Stimulated activated CD8-positive, alpha-beta memory T cell treated with anti-CD3 and anti-CD28 coated beads, Interleukin-4, amount 100 ng/mL, for 24 hours (primary cell): ENCODE measurements at regions not wholly inside any gene's neighbourhood (a gene's known extent, or its start where the extent isn't known, plus 50 kb on each side); places are given as distances from the start of the nearest gene placed in this dataset.
"Not testable (repeated sequence)": the region's sequence is repeated elsewhere in the genome, so short reads cannot be mapped to it uniquely, and the experiment has no call there.

Experiments used
- DNase-seq: peaks from one replicate; pipeline ENCODE4 v3.0.0-alpha.2; 2020; ENCODE audit warnings: low read depth

DNA sequence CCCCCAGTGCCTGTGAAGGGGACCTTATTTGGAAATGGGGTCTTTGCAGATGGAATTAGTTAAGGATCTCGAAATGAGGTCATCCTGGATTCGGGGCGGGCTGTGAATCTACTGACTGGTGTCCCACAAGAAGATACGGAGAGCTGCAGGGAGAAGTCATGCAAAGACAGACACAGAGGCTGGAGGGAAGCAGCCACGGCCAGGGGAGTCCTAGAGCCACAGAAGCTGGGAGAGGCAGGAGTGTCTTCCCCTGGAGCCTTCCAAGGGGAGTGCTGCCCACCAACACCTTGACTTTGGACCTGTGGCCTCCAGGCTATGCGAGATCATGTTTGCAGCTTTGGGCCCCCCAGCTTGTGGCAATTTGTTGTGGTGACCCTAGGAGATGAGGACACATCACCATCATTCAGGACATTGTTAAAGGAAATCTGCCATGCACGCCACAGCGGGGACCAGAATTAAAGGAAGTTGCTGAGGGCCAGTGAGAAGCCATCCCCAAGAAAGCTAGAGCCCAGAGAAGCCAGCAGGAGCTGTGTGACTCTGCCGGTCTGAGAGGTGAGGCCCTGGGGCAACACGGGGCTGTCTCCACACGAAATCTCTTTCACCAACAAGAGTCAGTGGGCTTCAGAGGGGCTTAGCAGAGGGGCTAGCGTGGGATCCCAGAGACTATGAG lies 434.7 kb downstream of the BRD1 start:
- no peak for DNase-seq

- no peak for DNase-seq
Observed at GRCh38 chr22:49392247-49392646, 435.4 kb downstream of the BRD1 start.

DNA sequence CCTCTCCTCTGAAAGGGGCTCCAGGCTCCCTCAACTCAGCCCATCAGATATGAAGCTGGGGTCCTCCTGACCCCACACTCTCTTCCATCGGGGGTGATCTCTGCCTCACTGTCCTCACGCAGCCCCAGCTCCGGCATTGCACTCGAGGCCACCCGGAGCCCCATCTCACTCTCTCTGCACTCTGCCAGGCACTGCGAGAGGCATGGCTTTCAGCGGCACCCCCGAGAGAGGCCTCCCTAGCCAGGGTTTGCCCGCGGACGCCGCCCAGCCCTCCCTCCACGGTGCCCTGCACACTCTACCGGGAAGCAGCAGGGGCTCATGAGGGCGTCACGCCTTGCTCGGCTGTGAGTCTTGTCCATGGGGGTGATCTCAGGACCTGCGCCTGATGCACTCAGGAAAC lies 436.2 kb downstream of the BRD1 start:
- no peak for DNase-seq

DNA sequence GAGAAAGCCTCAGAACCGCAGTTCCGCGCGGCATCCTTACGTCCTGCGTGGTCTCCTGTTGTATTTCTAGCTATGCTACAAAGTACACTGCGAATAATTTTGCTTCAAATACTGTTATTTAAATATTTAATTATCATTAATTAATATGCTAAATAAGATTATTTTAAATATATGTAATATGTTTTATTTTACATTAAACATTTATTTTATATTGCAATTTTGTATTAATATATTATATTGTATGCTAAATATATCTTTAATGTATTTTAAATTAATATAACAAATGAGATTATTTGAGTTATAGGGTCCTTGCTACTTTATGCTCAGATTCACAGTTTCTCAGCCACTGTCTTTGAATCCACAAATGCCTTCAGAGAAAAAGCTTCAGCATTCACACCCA lies 436.7 kb downstream of the BRD1 start:
- no peak for DNase-seq

DNA sequence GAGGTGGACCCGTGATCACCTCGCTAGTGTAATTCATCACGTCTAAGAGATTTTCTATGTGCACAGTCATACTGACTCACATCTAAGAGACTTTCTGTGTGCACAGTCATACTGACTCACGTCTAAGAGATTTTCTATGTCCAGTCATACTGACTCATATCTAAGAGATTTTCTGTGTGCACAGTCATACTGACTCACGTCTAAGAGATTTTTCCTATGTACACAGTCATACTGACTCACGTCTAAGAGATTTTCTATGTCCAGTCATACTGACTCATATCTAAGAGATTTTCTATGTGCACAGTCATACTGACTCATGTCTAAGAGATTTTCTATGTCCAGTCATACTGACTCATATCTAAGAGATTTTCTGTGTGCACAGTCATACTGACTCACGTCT lies 443.8 kb downstream of the BRD1 start:
- not testable (repeated sequence) for DNase-seq

GRCh38 chr22:49382451-49382735 lies 445.3 kb downstream of the BRD1 start:
- DNase-seq, result no peak

DNA sequence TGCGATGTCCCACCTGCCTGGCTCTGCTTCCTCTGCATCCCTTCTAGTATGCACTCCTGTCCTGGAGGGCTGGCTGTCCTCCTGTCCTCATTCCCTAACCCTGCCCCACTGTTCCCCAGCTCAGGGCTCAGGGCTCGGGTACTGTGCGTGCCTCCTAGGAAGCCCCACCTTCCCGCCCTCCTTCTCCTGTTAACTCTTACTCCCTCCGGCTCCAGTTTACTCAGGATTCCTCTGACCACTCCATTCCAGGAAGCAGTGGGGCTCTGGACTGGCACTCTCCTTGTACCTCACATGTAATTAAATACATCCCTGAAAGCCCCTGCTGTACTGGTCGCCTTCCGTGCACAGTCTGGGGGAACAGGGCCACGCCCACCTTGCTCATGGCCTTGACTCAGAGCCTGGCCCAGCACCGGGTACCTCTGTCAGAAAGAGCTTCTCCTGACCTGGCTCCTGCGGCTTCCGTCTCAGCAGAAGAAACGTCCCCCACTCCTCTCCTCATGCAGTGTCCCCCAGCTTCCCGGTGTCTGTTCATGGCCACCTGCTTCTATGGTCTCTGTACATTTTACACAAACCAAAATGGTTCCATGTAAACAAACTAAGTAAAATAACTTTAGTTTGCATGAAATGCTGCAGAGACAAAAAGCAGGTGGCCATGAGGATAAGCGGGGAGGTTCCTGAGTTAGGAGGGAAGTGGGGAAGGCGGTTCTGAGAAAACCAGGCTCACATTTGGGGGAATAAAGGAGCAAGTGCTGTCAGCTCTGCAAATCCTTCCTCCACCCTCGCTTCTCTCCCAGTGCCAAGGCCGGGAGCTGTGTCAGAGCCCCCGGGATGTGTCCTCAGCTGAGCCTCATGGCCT lies 445.9 kb downstream of the BRD1 start:
- no peak for DNase-seq

GRCh38 chr22:49380828-49381114 lies 446.9 kb downstream of the BRD1 start:
- no peak for DNase-seq

DNA sequence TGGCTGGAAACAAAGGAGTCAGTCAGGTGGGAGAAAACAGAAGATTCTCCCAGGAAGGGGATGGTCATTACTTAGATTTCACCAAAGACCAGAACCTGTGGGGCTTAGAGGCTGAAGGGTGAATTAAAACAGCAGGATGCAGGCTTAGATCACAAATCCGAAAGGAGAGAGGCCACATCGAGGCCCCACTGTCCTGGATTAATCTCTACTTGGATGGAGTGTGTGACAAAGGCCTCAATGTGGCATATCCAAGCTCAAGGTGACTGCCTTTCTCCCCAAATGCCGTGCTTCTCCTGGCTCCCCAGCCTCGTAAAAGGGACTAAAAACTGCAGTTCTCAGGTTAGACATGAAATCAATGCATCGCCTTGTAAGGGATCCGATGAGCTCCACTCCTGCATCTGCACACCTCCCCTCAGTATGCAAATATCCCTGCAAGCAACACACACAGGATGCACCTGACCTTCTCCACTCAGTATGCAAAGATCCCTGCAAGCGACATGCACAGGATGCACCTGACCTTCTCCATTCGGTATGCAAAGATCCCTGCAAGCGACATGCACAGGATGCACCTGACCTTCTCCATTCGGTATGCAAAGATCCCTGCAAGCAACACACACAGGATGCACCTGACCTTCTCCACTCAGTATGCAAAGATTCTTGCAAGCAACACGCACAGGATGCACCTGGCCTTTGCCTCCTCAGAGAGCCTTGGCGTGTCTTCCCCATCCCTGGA lies 447.4 kb downstream of the BRD1 start:
- DNase-seq, result no peak

- no peak for DNase-seq
Observed at GRCh38 chr22:49377306-49377705, 450.4 kb downstream of the BRD1 start.

DNA sequence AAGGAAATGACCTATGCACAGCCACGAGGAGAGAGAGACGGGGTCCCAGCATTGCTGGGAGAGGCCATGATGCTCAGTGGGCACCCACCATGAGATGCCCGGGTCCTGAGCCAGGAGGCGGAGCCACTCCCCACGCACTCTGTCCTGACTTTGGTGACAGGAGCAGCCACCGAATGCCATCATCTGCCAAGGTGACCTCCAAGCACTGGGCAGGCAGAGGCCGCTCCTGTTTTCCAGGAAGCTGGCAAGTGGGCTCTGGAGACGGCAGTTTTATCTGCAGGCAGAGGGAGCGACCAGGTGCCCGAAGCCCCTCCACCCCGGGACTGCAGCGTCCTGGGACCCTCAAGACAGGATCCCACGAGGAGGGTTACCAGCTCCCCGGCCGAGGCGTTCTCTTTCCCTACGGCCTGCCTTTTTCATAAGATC lies 453.9 kb downstream of the BRD1 start:
- DNase-seq, result no peak

DNA sequence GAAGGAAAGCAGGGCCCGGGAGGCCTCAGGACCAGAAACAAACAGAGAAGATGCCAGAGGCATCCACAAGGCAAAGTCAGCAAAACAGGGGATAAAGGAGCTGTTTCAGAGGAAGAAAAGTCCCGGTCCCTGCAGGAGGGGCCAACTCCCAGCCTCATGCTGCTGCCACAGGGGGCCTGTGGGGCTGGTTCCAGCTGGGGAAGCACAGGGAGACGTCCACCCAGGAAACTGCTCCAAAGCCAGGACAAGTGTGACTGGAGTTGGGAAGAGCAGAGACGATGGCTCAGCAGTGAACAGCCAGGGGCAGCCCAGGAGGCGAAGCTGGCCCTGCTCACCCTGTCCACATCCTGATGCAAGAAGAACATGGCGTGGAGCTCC lies 454.4 kb downstream of the BRD1 start:
- no peak for DNase-seq

DNA sequence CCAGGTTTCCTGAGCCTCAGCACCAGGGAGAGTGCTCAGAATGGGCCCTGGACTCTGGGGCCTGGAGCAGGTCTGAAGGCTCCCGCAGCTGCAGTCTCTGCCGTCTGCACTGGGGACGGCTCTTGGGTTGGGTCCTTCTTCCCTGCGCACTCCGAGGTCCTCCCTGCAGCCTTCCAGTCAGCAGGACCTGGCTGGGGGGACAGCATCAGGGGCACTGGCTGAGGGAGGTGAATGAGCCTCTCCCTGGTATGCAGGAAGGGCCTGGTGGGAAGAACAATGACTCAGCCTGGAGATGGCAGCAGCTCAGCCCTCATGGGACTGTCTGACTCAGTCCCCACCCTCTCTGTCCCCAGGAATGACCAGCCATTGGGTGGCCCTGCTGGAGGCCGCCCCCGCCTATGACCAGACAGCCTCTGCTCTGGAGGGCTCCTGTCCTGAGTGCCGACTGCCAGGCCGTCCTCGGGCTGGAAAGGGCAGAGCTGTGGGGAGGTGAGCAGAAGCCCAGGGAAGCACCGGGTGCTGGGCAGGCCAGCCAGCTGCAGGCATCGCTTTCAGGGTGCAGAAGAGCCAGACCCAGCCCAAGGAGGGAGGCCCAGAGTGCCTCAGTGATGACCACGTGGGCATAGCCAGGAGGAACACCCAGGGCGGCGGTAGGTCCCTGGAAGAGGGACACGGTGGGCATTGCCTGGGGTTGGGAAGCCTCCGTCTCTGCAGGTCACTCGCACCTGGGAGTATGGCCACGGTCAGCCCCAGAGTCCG lies 455.0 kb downstream of the BRD1 start:
- no peak for DNase-seq

- DNase-seq, result no peak
Observed at GRCh38 chr22:49372111-49372529, 455.6 kb downstream of the BRD1 start.

- DNase-seq, result no peak
Observed at GRCh38 chr22:49371325-49372110, 456.2 kb downstream of the BRD1 start.

DNA sequence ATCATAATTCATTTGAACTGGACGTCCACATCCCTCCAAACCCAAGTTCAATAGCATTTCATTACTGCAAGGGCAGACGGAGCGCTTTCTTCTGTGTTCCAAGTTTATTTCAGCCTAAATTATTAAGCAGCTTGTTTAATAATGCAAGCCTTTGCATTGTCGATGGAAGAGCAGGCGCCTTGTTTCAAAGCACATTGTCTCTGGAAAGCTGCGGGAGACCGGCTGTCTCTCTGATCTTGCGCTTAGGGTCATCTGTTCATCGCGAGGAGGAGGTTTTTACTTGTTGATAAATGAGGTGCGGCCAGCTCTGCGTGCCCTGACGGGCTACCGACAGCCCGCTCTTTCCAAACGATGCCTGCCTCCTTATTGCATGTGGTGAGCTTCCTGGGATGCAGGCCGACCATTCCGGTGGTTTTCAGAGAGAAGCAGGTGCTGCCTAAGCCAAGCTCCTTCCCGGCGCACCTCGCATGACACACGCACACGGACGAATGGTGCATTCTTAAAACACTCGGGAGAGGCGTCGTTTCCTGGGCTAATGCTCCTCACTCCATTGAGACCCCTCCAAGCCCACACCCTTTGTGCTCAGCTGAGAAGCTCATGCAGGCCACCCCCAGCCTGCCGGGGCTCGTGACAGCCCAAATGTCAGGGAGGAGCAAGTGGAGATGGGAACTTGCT lies 456.9 kb downstream of the BRD1 start:
- no peak for DNase-seq

DNA sequence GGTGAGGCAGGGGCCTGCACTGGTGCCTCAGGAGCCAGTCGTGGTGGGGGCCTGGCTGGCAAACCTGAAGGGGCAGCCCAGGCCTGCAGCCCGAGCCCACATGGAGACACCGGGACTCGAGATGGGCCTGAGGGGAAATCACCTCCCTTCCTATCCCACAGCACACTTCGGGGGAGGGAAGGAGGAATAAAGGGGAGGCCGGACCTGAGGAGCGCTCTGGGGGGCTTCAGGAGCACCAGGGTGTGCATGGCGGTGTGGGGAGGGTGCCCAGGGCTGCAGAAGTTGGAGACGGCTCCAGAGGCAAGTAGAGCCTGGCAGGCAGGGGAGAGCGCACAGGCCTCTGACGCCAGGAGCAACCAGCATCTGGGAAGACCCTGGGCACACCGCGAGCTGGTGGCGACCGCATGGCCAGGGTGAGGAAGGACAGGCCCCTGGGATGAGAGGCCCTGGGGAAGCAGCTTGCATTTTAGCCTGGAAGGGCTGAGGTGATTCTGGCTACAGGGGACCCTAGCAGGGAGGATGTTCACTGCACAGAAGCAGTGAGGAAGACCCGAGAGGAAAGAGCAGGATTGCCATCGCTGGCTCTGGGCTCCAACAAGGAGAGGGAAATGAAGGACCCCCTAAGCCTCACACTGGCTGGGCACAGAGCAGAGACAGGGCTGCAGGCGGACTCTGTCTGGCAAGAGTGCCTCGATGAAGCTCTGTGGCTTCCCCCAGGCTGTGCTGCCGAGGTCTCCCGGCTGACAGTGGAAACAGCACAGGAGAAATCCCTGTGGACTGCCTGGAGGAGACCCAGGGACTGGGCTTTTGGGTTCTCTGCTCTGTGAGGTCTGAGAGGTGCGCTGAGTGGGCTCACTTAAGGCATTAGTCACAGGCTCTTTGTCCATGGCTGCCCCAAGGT lies 457.7 kb downstream of the BRD1 start:
- DNase-seq, result no peak

GRCh38 chr22:49368976-49369725 lies 458.5 kb downstream of the BRD1 start:
- DNase-seq, result no peak

DNA sequence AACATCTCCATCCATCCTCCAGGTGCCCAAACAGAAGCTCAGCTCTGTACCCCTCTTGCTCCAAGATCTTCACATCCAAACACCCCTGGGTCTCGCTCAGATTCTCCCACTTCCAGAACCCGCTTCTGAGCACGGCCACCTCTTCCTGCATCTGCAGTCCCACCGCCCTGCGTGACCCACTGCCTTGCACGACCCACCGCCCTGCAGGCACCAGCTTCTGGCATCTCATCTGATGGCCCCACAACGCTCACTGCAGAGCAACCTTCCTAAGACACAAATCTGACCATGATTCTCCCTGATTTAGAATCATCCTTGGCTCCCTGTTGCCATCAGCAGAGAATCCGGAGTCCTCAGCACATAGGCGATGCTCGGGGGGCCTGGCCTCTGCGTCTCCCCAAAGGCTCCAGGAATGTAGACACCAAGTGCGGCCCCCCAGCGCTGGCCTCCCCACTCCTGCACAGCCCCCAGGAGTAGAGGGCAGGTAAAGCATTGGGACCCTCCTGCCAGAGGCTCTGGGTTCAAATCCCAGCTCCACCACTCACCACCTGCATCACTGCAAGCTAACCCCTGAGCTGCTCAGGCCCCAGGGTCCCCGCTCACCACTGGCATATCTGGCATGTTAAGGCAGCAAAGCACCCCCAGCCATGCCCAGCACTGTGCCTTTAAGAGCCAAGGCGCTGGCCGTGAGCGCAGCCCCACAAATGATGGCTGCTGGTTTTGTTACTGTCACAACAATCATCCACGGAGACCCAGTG lies 459.3 kb downstream of the BRD1 start:
- DNase-seq, result no peak
